ENCODE measurements at regions not wholly inside any gene's neighbourhood (a gene's known extent, or its start where the extent isn't known, plus 50 kb on each side); places are given as distances from the start of the nearest gene placed in this dataset.
"Not testable (repeated sequence)": the region's sequence is repeated elsewhere in the genome, so short reads cannot be mapped to it uniquely, and the experiment has no call there.

GRCh38 chr11:116342148-116342547 lies 430.6 kb downstream of the BUD13 start:
- in situ Hi-C loops (cut with MboI; ENCODE audit: low sequenced_read_pairs in 4 of 4) = no loop called here
- ATAC-seq = no peak
- no peak for DNase-seq

GRCh38 chr11:116339306-116340098 lies 433.3 kb downstream of the BUD13 start:
- Histone ChIP-seq H3K27ac (no peak overlapping the region), H3K4me3 (no peak overlapping the region), H3K36me3 (no peaks in the 10 kb centered on the region), H3K27me3 (peaks cover 0 to 11% (median 3%) of the 10 kb centered on the region in 3 donors), H3K9me3 (no peaks in the 10 kb centered on the region), H3K4me1 (no peaks in the 10 kb centered on the region)
- intact Hi-C loops (cut with DNase I; ENCODE audit: low total_unique reads) (no loop called here), in situ Hi-C loops (cut with MboI; ENCODE audit: low sequenced_read_pairs in 4 of 4) (no loop called here)
- TF ChIP-seq CTCF (IDR thresholded peaks at IDR 0.05 in 4 of 5, conservative IDR thresholded peaks at IDR 0.05 in 1 of 5) (no peak), POLR2A (IDR thresholded peaks at IDR 0.05) (no peak)
- ATAC-seq (no peak), DNase-seq (no peak)

More at GRCh38 chr11:116342148-116342547, 430.6 kb downstream of the BUD13 start:
- no peak for TF ChIP-seq POLR2A (IDR thresholded peaks at IDR 0.05)
- TF ChIP-seq CTCF (IDR thresholded peaks at IDR 0.05 in 4 of 5, conservative IDR thresholded peaks at IDR 0.05 in 1 of 5) = no peak
- Histone ChIP-seq H3K9me3 (no peaks in the 10 kb centered on the region), H3K4me3 (no peak overlapping the region), H3K27ac (no peak overlapping the region), H3K36me3 (no peaks in the 10 kb centered on the region), H3K4me1 (no peaks in the 10 kb centered on the region), H3K27me3 (peaks cover 0 to 3% (median 2%) of the 10 kb centered on the region in 3 donors)
- intact Hi-C loops (cut with DNase I; ENCODE audit: low total_unique reads) = no loop called here

GRCh38 chr11:116338500-116338899 lies 434.3 kb downstream of the BUD13 start:
- H3K4me3 ChIP-seq; H3K9me3 ChIP-seq; ATAC-seq; intact Hi-C loops (cut with DNase I; ENCODE audit: low total_unique reads); DNase-seq; H3K36me3 ChIP-seq; in situ Hi-C loops (cut with MboI; ENCODE audit: low sequenced_read_pairs in 4 of 4); H3K4me1 ChIP-seq; H3K27ac ChIP-seq: not testable (repeated sequence)
- H3K27me3 ChIP-seq = peaks cover 0 to 11% (median 3%) of the 10 kb centered on the region in 3 donors

GRCh38 chr11:116336540-116336939 lies 436.2 kb downstream of the BUD13 start:
- intact Hi-C loops (cut with DNase I; ENCODE audit: low total_unique reads) = no loop called here

More at GRCh38 chr11:116336540-116336939, 436.2 kb downstream of the BUD13 start:
- Histone ChIP-seq H3K27ac (no peak overlapping the region), H3K4me3 (no peak overlapping the region), H3K9me3 (no peaks in the 10 kb centered on the region), H3K36me3 (no peaks in the 10 kb centered on the region), H3K4me1 (no peaks in the 10 kb centered on the region), H3K27me3 (peaks cover 0 to 13% (median 3%) of the 10 kb centered on the region in 3 donors)
- in situ Hi-C loops (cut with MboI; ENCODE audit: low sequenced_read_pairs in 4 of 4) = no loop called here
- DNase-seq (no peak), ATAC-seq (no peak)
- TF ChIP-seq POLR2A (IDR thresholded peaks at IDR 0.05) = no peak
- TF ChIP-seq CTCF (IDR thresholded peaks at IDR 0.05 in 4 of 5, conservative IDR thresholded peaks at IDR 0.05 in 1 of 5) = no peak

All from gastrocnemius medialis (tissue), 4 donors.